Stimulated activated CD4-positive, alpha-beta T cell treated with anti-CD3 and anti-CD28 coated beads, Interleukin-1b, Interleukin-23, amount 100 ng/mL, for 24 hours (primary cell): ENCODE measurements at regions not wholly inside any gene's neighbourhood (a gene's known extent, or its start where the extent isn't known, plus 50 kb on each side); places are given as distances from the start of the nearest gene placed in this dataset.
A peak's percentile ranks its signal among the peaks of the same experiment; 100 is the strongest.

Experiments used
- DNase-seq, 4 experiments: peaks; one replicate each; pipeline ENCODE4 v3.0.0-alpha.2; 2020; ENCODE audit warnings: low read depth in 4 of 4, low spot score in 1 of 4

DNA sequence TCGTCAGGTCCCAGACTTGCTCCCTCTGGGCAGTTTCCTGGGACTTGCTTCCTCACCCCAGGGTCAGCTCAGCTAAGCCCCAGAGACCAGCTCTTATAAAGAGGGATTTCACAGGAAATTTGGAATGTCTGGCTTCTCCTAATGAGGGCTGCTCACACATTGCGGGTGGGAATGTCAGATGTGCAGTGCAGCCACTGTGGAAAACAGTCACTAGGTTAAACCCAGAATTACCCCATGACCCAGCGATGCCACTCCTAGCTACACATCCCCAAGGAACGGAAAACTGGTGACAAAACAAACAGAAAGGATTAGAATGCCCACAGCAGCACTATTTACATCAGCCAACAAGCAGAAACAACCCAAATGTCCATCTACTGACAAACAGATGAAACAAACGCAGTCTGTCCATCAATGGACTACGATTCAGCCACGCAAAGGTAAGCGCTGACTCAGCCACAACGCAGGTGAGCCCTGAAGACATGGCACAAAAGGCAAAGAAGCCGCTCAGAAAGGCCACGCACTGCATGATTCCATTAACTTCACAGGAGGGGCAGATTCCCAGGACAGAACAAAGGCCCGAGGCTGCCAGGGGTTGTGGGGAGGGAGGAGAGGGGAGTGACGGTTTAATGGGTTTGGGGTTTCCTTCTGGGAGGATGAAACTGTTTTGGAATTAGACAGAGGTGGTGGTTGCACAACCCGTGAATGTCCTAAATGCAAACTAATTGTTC, 63.0 kb downstream of the NCOR2 start:
- no peak for DNase-seq

DNA sequence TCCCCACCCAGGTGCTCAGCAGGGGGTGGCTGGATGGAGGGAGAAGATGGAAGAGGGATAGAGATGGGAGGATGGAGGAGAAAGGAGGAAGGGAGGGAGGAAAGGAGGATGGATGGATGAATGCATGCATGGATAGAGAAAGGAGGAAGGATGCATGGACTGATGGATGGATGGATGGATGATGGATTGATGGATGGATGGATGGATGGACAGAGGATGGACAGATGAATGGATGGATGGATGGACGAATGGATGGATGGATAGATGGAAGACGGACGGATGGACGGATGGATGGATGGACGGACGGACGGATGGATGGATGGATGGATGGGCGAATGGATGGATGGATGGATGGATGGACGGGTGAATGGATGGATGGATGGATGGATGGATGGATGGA, 64.1 kb downstream of the NCOR2 start:
- no peak for DNase-seq

DNA sequence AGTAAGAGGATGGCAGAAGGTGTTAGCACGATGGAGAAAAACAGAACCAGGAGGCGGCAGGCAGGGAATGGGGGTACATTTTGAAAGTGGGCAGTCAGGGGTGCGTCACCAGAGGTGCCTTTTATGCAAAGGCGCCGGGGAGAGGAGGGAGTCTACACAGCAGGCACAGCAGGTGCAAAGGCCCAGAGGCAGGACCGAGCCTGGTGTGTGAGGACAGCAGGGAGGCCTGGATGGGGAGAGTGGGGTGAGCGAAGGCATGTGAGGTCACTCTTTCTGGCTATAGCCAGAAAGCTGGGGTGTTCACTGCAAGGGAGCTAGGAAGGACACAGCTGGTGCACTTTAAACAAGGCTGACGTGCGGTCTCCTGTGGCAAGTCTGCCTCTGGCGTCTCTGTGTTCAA, 65.0 kb downstream of the NCOR2 start:
- DNase-seq: no peak

DNA sequence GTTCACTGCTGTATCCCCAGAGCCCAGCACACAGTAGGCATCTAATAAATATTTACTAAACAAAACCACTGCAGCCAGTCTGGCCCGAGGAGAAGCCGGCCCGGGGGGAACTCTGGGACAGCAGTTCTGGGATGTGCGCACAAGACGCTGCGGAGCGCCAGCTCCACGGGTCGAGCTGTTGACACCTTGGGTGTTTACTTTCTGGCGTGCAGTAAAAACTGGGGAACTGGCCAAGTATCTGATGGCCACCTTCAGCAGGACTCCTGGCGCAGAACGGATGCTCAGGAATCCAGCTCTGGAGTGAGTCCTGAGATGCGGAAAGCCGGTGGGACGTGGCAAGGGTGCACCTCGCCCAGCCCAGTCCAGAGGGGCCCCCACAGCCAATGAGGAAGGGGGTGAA, 65.6 kb downstream of the NCOR2 start:
- no peak for DNase-seq

DNA sequence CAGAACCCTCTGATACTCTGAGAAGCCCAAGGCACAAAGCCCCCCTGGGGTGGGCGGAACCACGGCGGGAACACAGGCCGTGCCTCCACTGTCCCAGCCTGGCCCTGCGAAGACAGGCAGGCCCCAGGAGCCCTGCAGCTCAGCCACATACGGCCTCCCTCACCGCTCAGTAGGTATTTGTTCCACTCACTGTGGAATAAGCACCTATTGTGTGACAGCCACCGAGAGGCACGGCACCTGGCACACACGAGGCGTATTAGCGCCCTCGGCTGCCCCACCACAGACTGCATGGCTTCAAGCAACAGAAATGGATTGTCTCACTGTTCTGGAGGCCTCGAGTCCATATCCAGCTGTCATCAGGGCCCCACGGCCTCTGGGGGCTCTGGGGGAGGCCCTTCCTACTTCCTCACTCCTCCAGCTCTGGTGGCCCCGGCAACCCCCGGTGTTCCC, 66.3 kb downstream of the NCOR2 start:
- DNase-seq: no peak

DNA sequence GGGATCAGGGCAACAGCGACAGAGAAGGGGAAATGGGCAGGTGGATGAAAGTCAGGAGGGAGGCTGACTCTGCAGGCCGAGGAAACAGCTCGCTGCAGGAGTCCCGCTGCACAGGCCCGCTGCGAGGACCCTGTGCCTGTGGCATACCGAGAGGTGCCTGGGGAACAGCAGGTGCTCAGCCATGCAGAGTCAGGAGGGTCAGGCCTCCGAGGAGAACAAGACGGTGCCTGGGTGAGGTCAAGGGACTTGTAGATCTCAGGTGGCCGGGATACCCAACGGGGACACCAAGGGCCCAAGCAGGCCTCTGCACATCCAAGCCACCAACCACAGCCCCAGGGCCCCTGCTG, 67.5 kb downstream of the NCOR2 start:
- no peak for DNase-seq

DNA sequence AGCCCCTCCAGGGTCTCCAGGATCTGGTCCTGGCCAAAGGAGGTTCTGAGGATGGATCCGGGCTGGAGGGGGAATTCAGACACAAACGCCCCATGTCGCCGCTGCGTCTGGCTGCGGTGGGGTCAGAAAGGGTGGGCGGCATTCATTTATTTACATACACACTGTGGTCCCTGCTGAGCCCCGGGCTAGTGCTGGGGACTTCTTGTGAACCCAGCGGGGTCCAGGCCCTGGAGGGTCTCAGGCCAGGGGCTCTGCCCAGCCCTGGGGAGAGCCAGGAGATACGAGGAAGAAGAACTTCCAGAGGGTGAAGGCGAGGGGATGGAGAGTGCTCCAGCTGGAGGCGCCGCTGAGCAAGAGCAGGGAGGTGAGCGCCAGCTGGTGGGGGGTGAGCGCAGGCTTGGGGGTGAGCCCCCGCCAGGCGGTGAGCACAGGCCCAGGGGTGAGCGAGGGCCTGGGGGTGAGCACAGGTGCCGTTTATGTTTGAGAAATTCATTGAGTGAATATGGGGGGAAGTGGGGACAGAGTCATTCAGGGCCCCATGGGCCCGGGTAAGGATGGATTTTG, 68.1 kb downstream of the NCOR2 start:
- no peak for DNase-seq

DNA sequence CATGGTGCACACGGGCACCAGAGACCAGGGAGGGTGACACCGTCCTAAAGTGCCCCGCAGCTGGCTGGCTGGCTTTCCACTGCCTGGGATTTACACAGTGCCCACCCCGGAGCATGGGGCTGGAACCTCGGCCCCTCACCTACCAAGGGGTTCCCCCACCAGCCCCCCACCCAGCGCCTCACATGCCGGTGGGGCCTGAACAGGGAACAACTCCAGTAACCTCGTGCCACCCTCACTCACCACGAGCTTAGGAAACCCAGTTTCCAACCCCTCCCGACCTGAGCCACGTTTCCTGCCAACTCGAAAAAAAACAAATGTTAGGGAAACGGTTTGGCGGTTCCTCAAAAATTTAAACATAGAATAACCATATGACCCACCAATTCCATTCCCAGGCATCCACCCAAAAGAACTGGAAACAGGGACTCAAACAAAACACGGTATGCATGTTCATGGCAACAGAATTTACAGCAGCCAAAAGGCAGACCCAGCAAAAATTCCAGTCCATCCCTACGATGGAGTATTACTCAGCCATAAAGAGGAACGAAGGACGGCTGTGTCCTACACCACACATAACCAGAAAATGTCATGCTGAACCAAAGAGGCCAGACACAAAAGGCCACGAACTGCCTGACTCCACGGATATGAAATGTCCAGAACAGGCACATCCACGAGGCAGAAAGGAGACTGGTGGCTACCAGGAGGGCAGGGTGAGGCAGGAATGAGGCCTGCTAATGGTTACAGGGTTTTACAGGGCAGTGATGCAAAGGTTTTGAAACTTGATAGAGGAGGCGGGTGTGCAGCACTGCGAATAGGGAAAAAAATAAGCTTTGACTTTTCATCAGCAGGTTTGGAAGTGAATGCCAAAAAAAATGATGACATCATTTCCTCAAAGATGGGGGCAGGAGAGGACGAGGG, 68.9 kb downstream of the NCOR2 start:
- no peak for DNase-seq

DNA sequence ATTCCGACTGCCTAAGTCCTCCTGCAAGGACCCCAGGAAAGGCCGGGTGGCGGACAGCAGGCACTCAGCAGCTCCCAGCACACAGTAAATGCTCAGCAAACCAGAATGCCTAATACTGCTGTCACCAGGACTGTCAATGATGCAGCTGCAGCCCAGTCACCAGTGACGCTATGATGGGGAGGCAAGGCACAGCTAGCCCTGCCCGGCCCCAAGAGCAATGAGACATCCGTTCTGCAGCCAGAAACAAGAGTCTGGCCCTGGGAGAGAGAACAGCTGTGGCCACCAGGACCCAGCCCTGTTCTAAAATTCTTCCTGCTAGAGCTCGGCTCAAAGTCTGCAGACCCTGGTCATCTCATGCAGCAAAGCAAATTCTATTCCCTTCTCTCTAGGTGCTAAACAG, 69.8 kb downstream of the NCOR2 start:
- no peak for DNase-seq

DNA sequence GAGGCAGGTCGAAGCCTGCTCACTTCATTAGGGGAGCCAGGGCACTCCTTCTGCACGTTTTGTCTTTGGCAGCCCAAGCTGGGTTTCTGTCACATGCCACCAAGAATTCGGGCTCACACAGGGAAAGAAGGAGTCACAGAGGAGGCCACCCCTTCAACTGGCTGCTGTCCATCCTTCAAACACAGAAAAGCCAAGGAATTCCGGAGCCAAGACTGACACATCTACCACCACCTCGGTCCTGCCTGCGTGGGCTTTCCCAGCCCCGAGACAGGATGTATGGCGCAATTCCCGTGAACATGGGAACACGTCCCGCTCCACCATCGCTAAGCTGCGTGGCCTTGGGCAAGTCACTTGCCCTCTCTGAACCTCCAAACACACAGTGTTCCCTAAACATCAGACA, 70.4 kb downstream of the NCOR2 start:
- DNase-seq: no peak

DNA sequence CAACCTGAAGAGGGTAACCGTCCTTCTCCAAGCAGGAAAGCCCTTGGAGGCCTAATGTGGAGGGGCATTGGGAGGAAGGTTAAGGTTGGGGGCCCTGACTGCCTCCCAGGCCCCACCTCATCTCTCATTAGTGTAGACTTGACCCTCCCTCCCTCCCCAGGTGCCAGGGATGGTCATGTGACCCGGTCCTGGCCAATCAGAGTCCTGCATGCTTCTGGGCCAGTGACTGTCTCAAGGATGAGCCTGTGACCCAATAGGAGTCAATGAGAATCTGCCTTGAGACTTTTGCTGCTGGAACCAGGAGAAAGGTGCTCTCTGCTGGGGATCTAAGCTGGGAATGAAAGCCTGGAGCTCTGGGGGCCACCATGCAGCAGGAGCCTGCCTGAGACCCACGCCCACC, 70.8 kb downstream of the NCOR2 start:
- DNase-seq: no peak

DNA sequence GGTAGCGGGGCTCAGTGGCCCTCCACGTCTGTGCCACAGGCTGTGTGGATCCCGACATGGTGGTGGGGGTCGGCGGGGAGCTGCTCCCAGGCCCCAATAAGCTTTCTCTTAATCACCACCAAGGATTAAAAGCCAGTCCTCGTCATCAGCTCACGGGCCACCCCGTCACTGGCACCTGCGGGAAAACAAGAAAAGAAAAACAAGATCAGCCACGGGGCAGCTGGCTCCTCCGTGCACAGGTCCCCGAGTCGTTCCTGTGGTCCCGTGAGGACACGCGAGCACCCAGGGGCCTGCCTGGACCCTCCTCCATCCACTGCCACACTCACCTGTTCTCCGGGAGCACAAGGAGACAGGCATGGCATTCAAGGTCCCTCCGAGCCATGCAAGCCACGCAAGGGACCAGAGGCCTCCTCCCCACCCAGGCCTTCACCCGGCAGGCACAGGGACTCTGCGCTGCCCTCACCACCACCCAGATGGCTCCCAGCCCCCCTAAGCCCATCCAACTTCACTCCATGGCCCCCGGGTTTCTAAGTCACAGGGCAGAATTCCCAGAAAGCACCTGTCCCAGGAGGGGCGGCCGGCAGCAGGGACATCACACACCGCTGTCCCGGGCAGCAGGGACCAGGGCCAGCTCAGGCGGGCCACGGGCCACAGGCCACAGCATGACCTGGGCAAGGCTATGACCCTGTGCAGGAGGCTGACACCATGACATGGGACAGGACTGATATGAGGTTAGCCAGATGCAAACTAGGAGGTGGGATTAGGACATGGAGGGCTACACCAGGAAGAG, 72.0 kb downstream of the NCOR2 start:
- no peak for DNase-seq

DNA sequence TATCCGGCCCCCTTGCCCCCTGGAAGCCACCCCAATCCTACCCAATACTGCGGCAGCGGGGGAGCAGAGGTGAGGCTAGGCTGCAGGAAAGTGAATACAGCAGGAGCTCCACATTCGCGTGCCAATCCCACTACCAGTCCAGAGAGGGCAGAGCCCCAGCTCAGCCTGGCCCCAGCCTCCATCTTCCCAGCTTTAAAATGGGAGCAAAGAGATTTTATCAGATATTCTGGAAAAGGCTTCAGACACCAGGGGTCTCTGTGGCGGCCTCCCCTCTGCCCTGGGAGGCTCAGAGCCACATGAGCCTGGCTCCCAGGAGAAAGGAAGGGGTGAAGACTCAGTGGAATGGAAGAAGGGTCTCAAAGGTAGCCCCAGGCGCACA, 72.7 kb downstream of the NCOR2 start:
- no peak for DNase-seq

DNA sequence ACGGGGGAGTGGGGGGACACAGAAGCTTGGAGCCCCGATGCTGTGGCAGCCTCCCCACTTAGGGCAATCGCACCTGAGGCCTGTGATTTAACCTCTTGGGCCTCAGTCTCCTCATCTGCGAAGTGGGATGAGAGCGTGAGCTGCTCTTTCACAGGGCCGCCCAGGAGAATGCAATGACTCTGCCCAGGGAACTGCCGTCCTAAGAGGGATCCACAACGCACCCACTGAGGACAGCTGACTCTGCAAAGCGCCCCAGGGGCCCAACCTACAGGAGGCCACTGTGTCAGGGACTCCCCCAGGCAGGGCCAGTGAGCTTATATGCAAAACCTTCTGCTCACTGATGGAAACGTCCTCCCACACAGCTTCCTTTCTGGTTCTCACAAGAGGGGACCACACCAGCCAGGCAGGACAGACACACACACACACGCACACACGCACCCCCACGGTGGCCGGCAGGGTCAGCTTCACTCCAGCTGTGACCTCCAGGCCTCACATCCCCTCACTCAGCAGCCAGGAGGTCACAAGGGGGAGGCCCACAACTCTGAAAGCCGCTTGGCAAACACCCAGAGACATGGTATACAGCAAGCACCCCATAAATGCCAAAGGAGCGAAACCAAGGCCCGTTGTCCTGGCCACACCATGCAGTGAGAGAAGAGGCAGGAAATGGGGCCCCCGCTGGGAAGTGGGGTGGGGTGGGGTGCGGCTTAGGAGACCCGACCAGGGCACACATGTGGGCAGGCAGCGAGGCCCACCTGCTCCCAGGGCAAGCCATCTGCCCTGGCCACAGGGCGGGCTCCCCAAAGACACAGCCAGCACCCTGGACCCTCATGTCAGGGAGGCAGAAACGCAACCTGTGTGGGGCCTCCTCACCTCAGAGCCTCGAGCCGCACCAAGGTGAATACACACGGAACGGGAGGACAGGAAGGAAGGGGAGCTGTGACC, 73.3 kb downstream of the NCOR2 start:
- peak in 3 of 4 experiments; percentile 7 to 64 (median 25) for DNase-seq

DNA sequence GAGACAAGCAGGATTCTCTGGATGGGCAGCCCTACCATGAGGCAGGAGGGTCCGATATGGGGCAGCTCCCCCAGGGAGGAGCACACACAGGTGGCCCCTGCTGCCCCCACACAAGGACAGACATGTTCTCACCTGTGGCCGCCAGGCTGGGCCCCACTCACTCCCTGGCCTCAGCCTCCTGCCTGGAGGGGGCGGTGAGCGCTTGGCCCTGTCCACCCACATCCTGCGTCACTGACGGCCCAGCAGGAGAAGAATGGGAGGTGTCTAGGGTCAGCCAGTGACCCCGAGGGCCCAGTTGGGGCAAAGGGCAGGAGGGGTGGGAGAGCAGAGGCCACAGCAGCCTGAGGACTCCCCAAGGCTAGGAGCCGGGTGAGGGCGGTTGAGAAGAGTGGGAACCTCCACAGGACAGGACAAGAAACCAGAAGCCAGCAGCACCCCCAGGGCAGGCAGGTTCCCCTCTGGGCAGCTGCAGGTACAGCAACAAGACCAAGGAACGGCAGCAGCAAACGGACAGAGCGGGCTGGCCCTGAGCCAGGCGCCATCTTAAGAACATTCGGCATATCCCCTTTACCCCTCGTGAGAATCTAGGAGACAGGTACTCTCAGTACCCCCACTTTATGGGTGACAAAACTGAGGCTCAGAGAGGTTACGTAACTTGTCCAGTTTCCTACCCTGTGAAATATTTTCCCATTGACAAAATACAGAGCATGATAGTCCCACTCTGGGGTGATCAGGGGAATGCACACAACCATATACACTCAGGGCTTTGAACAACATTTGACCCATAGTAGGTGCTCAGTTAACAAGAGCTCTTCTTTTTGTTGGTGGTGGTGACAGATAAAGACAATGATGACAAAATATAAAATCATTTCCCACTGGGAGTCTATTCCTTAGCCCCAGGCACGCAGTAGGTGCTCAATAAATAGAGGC, 74.3 kb downstream of the NCOR2 start:
- DNase-seq: no peak

DNA sequence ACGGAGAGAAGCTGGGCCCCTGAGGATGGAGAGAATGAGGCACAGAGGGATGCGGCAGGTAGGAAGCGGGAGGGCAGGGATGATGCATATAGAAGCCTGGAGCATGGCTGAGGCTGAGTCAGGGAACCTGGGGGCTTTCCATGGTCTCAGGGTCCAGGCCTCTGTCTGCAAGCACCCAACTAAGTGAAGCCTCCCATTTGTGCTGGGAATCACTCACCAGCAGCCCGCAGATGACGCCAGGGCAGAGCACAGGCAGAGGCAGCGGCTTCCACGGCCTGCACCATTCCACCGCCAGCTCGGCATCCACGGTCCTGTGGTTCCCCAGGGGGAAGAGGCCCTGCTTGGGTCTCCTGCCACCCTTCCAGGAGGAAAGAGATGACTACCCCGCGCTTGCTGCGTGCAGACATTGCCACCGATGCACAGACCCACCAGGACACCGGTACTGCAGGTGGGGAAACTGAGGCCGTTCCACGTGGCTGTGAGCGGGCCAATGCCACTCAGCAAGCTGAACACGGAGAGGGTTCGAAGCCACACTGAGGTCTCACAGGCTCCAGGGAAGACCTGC, 75.5 kb downstream of the NCOR2 start:
- no peak for DNase-seq

DNA sequence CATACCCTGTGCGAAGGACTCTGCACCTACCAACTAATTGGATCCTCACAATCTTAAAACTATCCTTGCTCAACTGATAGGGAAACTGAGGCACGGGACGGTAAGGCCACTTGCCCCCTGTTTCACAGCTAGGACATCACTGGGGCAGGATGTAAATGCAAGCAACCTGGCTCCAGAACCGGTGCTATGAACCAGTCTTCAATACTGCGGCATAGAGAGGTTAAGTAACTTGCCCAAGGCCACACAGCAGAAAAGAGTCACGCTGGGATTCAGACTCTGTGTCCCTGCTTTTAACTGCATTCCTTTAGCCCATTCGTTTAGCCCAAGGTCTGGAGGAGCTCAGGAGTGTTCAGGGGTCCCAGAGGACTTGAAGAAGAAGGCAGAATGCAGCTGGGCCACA, 76.1 kb downstream of the NCOR2 start:
- no peak for DNase-seq

DNA sequence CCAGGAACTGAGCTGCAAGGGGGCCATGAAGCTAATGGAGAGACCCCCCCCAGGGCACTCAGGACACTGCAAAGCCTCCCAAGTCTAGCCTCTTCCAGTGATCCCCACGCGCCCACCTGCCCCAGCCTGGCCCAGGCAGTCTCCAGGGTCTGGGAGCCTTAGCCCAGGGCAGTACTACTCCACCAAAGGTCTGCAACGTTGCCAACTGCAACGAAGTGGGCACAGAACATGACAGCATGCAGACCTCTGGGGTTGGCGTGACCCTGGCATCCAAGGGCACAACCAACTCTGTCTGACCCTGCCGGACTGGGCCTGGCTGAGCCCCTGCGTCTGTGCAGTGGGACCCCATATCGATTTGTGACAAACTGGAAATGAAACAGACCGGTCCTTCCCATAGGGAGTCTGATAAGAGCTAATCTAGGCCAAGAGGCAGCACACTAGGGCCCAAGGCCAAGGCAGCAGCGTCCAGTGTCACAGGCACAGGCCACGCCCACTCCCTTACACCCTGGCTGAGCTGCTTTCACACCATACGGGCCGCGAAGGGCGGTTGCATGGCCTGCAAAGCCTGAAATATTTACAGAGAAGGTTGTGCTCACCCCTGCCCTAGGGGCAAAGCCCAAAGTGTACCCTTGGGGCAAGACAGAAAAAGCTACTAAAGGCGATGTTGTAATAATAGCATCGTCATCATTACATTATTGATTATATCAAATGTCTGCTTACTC, 76.7 kb downstream of the NCOR2 start:
- DNase-seq: no peak
